Natural killer cell (primary cell): ENCODE measurements at regions not wholly inside any gene's neighbourhood (a gene's known extent, or its start where the extent isn't known, plus 50 kb on each side); places are given as distances from the start of the nearest gene placed in this dataset.

ENCODE experiments used
- ATAC-seq, 3 donors: fragments of 150-1000 bp in 2 of 3; fragments of 200-7000 bp in 1 of 3; cut with Tn5 transposase; 1 replicate in 1 of 3; 2 replicates in 2 of 3; pipeline ENCODE4 v1.10.0; 2021; ENCODE audit warnings: mild to moderate bottlenecking in 2 of 3, moderate library complexity in 2 of 3
- DNase-seq, 2 donors: peaks; one replicate each; pipeline versions ENCODE4 v3.0.0 to v3.0.0-alpha.2; 2013 to 2021; ENCODE audit warnings: mixed read lengths in 1 of 2
- H3K27ac ChIP-seq: one replicate; pipeline ENCODE4 v1.5.1; 2013; ENCODE audit warnings: mild to moderate bottlenecking, low read length
- H3K27me3 ChIP-seq: one replicate; pipeline ENCODE4 v1.6.1; 2013; ENCODE audit warnings: low read length; ENCODE audit not compliant: control insufficient read depth, insufficient read depth
- H3K36me3 ChIP-seq: one replicate; pipeline ENCODE4 v1.6.1; 2013; ENCODE audit warnings: low read length; ENCODE audit not compliant: control insufficient read depth, insufficient read depth
- H3K4me1 ChIP-seq: one replicate; pipeline ENCODE4 v1.6.1; 2013; ENCODE audit warnings: low read length; ENCODE audit not compliant: control insufficient read depth, insufficient read depth
- H3K4me3 ChIP-seq: one replicate; pipeline ENCODE4 v1.5.1; 2013; ENCODE audit warnings: low read length
- H3K9me3 ChIP-seq: one replicate; pipeline ENCODE4 v1.6.1; 2013; ENCODE audit warnings: low read length; ENCODE audit not compliant: control insufficient read depth, insufficient read depth
- H3K27ac Mint-ChIP-seq, 2 donors: one replicate each; pipeline ENCODE4 v1.8.0; 2022; ENCODE audit warnings: mild to moderate bottlenecking in 2 of 2, mixed read lengths in 2 of 2, moderate library complexity in 1 of 2
- H3K27me3 Mint-ChIP-seq, 2 donors: one replicate each; pipeline ENCODE4 v1.8.0; 2022; ENCODE audit warnings: low read depth in 2 of 2, mixed read lengths in 2 of 2
- H3K36me3 Mint-ChIP-seq: one replicate; pipeline ENCODE4 v1.8.0; 2022; ENCODE audit warnings: mixed read lengths
- H3K4me1 Mint-ChIP-seq, 2 donors: one replicate each; pipeline ENCODE4 v1.8.0; 2022; ENCODE audit warnings: mixed read lengths in 2 of 2
- H3K4me3 Mint-ChIP-seq: one replicate; pipeline ENCODE4 v1.8.0; 2022; ENCODE audit warnings: mild to moderate bottlenecking, moderate library complexity, mixed read lengths
- H3K9me3 Mint-ChIP-seq, 2 donors: one replicate each; pipeline ENCODE4 v1.8.0; 2022; ENCODE audit warnings: mixed read lengths in 2 of 2
- CTCF ChIP-seq: fragments of 200-600 bp; IDR thresholded peaks from one replicate; pipeline ENCODE4 v1.8.0; 2022; ENCODE audit warnings: antibody characterized with exemption
- WGBS: methylation state at CpG from one replicate; pipeline ENCODE4 v1.1.7; 2013; ENCODE audit warnings: missing lambda C conversion rate; ENCODE audit not compliant: insufficient coverage; 5-methylcytosine and 5-hydroxymethylcytosine counted together
- intact Hi-C: fragments of 100-400 bp; cut with micrococcal nuclease; formaldehyde crosslinking; loops from one replicate; pipeline ENCODE4 v1.14.2; 2022

GRCh38 chr18:42620657-42621056, 494.8 kb downstream of the RIT2 start:
- H3K4me3 Mint-ChIP-seq = no peak overlapping the region
- no peak for ATAC-seq
- Histone ChIP-seq H3K27me3 (no peaks in the 10 kb centered on the region), H3K4me1 (no peaks in the 10 kb centered on the region), H3K4me3 (no peak overlapping the region), H3K36me3 (no peaks in the 10 kb centered on the region), H3K9me3 (no peaks in the 10 kb centered on the region), H3K27ac (no peak overlapping the region)
- WGBS = 32% methylated on average over 2 of the region's 2 CpGs
- H3K27me3 Mint-ChIP-seq = no peaks in the 10 kb centered on the region
- H3K36me3 Mint-ChIP-seq = no peaks in the 10 kb centered on the region
- H3K27ac Mint-ChIP-seq = no peak overlapping the region
- TF ChIP-seq CTCF = no peak
- DNase-seq = no peak
- H3K9me3 Mint-ChIP-seq = peaks cover 8 to 11% of the 10 kb centered on the region in 2 donors
- no peaks in the 10 kb centered on the region for H3K4me1 Mint-ChIP-seq
- intact Hi-C loops = no loop called here

- Histone ChIP-seq H3K27me3 (no peaks in the 10 kb centered on the region), H3K36me3 (no peaks in the 10 kb centered on the region), H3K9me3 (no peaks in the 10 kb centered on the region), H3K4me1 (no peaks in the 10 kb centered on the region), H3K27ac (no peak overlapping the region), H3K4me3 (no peak overlapping the region)
- 91% methylated on average over 4 of the region's 4 CpGs for WGBS
- no peak for TF ChIP-seq CTCF
- Mint-ChIP-seq H3K4me1 (no peaks in the 10 kb centered on the region), H3K36me3 (no peaks in the 10 kb centered on the region), H3K4me3 (no peak overlapping the region), H3K9me3 (peaks cover 11% of the 10 kb centered on the region in 2 donors), H3K27ac (no peak overlapping the region), H3K27me3 (no peaks in the 10 kb centered on the region)
- intact Hi-C loops = no loop called here
- DNase-seq (no peak), ATAC-seq (no peak)
Measured at GRCh38 chr18:42623935-42624334, 491.6 kb downstream of the RIT2 start.

GRCh38 chr18:42632801-42633200, 482.7 kb downstream of the RIT2 start:
- H3K9me3 ChIP-seq = no peaks in the 10 kb centered on the region
- TF ChIP-seq CTCF = no peak
- DNase-seq (no peak), ATAC-seq (no peak)
- no peak overlapping the region for H3K4me3 Mint-ChIP-seq
- H3K36me3 ChIP-seq = no peaks in the 10 kb centered on the region
- H3K27me3 Mint-ChIP-seq = no peaks in the 10 kb centered on the region
- 43% methylated on average over 1 of the region's 1 CpG for whole genome bisulfite sequencing
- H3K4me1 Mint-ChIP-seq = no peaks in the 10 kb centered on the region
- no peak overlapping the region for H3K27ac Mint-ChIP-seq
- no peak overlapping the region for H3K4me3 ChIP-seq
- intact Hi-C loops = no loop called here
- peaks cover 9 to 20% of the 10 kb centered on the region in 2 donors for H3K9me3 Mint-ChIP-seq
- H3K4me1 ChIP-seq = no peaks in the 10 kb centered on the region
- no peaks in the 10 kb centered on the region for H3K27me3 ChIP-seq
- H3K36me3 Mint-ChIP-seq = no peaks in the 10 kb centered on the region
- no peak overlapping the region for H3K27ac ChIP-seq

- H3K4me3 Mint-ChIP-seq = no peak overlapping the region
- H3K9me3 Mint-ChIP-seq = peaks cover 10 to 14% of the 10 kb centered on the region in 2 donors
- intact Hi-C loops = no loop called here
- H3K27ac Mint-ChIP-seq = no peak overlapping the region
- Histone ChIP-seq H3K36me3 (no peaks in the 10 kb centered on the region), H3K27me3 (no peaks in the 10 kb centered on the region), H3K27ac (no peak overlapping the region), H3K9me3 (no peaks in the 10 kb centered on the region), H3K4me1 (no peaks in the 10 kb centered on the region), H3K4me3 (no peak overlapping the region)
- ATAC-seq (no peak), DNase-seq (no peak)
- WGBS = 65% methylated on average over 3 of the region's 3 CpGs
- H3K27me3 Mint-ChIP-seq = no peaks in the 10 kb centered on the region
- no peaks in the 10 kb centered on the region for H3K36me3 Mint-ChIP-seq
- no peak for TF ChIP-seq CTCF
- no peaks in the 10 kb centered on the region for H3K4me1 Mint-ChIP-seq
Measured at GRCh38 chr18:42635378-42636048, 480.0 kb downstream of the RIT2 start.
